ENCODE measurements at regions not wholly inside any gene's neighbourhood (a gene's known extent, or its start where the extent isn't known, plus 50 kb on each side); places are given as distances from the start of the nearest gene placed in this dataset.

DNA sequence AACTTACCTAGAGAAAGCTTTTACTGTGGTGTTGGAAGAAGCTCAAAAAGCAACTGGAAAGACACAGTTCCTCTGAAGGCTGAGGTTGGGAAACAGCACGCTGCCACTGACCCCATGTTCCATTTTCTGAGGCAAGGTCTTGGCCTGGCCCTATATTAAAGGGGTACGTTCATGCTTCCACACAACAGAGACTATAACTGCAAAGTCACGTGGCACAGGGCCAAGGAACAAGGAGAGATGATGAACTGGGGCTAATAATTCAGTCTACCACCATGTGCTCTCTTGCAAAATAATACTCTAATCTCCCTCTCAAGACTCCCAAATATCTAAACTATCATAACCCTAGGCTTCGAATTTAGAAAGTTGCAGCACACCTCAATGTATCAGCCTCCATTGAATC lies 381.6 kb downstream of the DSEL start (continued):
- no peak for TF ChIP-seq EP300 (IDR thresholded peaks at IDR 0.05; ENCODE audit: borderline replicate concordance in 1 of 2, low read depth in 2 of 2, low read length in 2 of 2)
- TF ChIP-seq SAP30 (IDR thresholded peaks at IDR 0.05; ENCODE audit: insufficient read depth, insufficient replicate concordance, low read length): no peak

Data from H1 (cell line).